SK-N-MC (cell line): ENCODE measurements at regions not wholly inside any gene's neighbourhood (a gene's known extent, or its start where the extent isn't known, plus 50 kb on each side); places are given as distances from the start of the nearest gene placed in this dataset.

Source experiments
- DNase-seq: peaks from one replicate; pipeline ENCODE4 v3.0.0-alpha.2; 2011; ENCODE audit warnings: low read depth, low spot score
- H3K27ac ChIP-seq: fragments of 200-600 bp; sonication (generic); 2 replicates; pipeline ENCODE4 v1.5.1; 2016; ENCODE audit warnings: mixed run types
- H3K36me3 ChIP-seq: fragments of 200-600 bp; sonication (generic); 2 replicates; pipeline ENCODE4 v1.6.1; 2017; ENCODE audit warnings: antibody characterized with exemption, low read length, mixed read lengths; ENCODE audit not compliant: insufficient read depth
- H3K4me3 ChIP-seq: fragments of 200-600 bp; sonication (generic); 2 replicates; pipeline ENCODE4 v1.5.1; 2016
- H3K9ac ChIP-seq: fragments of 200-600 bp; sonication (generic); 2 replicates; pipeline ENCODE4 v1.8.0; 2017; ENCODE audit warnings: mixed run types, mixed read lengths; ENCODE audit not compliant: insufficient read length
- H3K9me3 ChIP-seq: fragments of 200-600 bp; sonication (generic); 2 replicates; pipeline ENCODE4 v1.6.1; 2017; ENCODE audit warnings: low read depth, mild to moderate bottlenecking, antibody characterized with exemption, low read length, moderate library complexity, mixed read lengths
- EZH2 ChIP-seq: fragments of 200-600 bp; sonication (generic); IDR thresholded peaks from one replicate; pipeline ENCODE4 v1.6.1; 2017; ENCODE audit warnings: antibody characterized with exemption
- FOXP2 ChIP-seq: optimal IDR thresholded peaks from 2 replicates; pipeline ENCODE3; 2011; ENCODE audit warnings: mild to moderate bottlenecking, moderate library complexity; ENCODE audit not compliant: insufficient read depth; ENCODE audit errors: extremely low read length, control extremely low read depth
- POLR2AphosphoS5 ChIP-seq: IDR thresholded peaks from 2 replicates; pipeline ENCODE4 v1.6.1; 2012; ENCODE audit warnings: mild to moderate bottlenecking, low read depth, low read length, borderline replicate concordance

- no peak for DNase-seq
- no peak overlapping the region for H3K9ac ChIP-seq
- no peak overlapping the region for H3K4me3 ChIP-seq
- TF ChIP-seq POLR2AphosphoS5 (no peak), EZH2 (no peak), FOXP2 (no peak)
- no peak overlapping the region for H3K27ac ChIP-seq
- H3K36me3 ChIP-seq, result no peaks in the 10 kb centered on the region
- no peaks in the 10 kb centered on the region for H3K9me3 ChIP-seq
These were observed 132.8 kb upstream of the SPATS2L start for GRCh38 chr2:200173691-200174090.

DNA sequence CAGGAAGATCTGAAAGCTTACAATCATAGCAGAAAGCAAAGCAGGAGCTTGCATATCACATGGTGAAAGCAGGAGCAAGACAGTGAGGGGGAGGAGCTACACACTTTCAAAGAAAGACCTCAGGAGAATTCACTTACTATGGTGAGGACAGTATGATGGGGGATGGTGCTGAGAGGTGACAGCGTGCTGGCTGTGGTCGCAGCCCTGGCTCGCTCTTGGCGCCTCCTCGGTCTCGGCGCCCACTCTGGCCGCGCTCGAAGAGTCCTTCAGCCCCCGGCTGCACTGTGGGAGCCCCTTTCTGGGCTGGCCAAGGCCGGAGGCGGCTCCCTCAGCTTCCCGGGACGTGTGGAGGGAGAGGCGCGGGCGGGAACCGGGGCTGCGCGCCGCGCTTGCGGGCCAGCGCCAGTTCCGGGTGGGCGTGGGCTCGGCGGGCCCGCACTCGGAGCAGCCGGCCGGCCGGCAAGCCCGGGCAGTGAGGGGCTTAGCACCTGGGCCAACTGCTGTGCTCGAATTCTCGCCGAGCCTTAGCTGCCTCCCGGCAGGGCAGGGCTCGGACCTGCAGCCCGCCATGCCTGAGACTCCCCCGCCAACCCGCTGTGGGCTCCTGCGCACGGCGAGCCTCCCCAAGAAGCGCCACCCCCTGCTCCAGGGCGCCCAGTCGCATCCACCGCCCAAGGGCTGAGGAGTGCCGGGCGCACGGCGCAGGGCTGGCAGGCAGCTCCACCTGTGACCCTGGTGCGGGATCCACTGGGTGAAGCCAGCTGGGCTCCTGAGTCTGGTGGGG, 131.9 kb upstream of the SPATS2L start:
- H3K9me3 ChIP-seq, result no peaks in the 10 kb centered on the region

DNA sequence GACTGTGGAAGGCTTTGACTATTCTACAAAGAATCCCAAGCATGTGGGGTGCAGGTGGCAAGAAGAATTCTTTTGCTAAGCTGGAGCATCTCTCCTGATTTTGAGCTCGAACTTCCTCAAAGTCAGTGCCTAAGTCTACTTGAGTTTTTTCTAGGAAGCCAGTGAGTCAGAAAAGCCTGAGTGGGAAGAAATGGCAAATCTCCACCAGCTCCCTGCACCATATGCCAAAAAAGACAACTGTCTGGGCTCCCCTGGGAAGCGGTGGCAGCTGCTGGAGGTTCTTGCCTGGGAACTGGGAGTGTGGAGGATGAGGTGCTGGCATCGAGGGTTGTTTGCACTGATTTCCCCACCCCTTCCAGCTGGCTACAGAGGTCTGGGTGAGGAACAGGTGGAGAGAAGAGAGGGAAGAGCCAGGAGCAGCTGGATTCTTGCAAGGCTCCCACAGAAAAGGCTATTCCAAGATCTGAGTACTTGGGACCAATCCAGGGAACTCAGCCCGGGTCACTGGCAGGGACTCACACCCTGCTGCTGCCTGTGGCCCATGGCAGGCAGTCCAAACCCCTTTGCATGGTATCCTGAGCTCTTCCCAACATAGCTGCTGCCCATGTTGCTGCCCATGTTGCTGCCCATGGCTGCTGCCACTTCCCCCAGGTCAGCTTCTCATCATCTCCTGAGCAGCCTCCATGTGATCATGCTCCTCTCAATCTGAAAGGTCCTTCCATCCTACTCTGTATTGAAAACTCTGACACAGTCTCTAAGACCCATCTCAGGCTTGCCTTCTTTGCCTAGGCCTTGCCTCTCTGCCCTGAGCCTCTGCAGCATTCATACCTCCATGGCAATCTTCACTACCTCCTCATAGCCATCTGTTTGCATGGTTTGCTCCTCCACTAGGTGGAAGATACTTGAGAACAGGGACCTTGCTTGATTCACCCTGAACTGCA, 128.3 kb upstream of the SPATS2L start:
- TF ChIP-seq EZH2, result no peak
- no peak for TF ChIP-seq FOXP2
- TF ChIP-seq POLR2AphosphoS5, result no peak
- no peaks in the 10 kb centered on the region for H3K9me3 ChIP-seq
- no peak overlapping the region for H3K4me3 ChIP-seq
- DNase-seq, result no peak
- no peak overlapping the region for H3K9ac ChIP-seq
- no peaks in the 10 kb centered on the region for H3K36me3 ChIP-seq
- no peak overlapping the region for H3K27ac ChIP-seq

More for the DNA sequence above, 131.9 kb upstream of the SPATS2L start:
- no peak for DNase-seq
- Histone ChIP-seq H3K9ac (no peak overlapping the region), H3K27ac (no peak overlapping the region), H3K4me3 (no peak overlapping the region), H3K36me3 (no peaks in the 10 kb centered on the region)
- TF ChIP-seq FOXP2 (no peak), POLR2AphosphoS5 (no peak), EZH2 (no peak)

DNA sequence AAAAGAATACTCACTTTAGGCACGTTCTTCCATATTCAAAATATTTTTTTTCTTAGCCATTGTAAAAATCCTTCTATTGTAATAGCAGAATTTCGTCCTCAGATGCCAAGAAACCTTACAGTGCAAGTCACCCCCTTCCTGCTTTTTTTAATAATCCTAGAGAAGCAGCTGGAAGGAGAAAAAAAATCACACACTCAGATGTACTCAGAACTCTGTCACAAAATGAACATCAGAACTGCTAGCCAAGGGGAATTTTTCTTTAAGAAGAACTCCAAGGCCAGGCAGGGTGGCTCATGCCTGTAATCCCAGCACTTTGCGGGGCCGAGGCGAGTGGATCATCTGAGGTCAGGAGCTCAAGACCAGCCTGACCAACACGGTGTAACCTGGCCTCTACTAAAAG, 127.3 kb upstream of the SPATS2L start:
- no peak for TF ChIP-seq POLR2AphosphoS5
- TF ChIP-seq FOXP2, result no peak
- no peak for TF ChIP-seq EZH2
- no peaks in the 10 kb centered on the region for H3K9me3 ChIP-seq
- H3K4me3 ChIP-seq, result no peak overlapping the region
- DNase-seq, result no peak
- no peak overlapping the region for H3K27ac ChIP-seq
- no peak overlapping the region for H3K9ac ChIP-seq
- no peaks in the 10 kb centered on the region for H3K36me3 ChIP-seq

GRCh38 chr2:200180943-200181342, 125.5 kb upstream of the SPATS2L start:
- H3K36me3 ChIP-seq, result no peaks in the 10 kb centered on the region
- no peak for DNase-seq
- H3K9ac ChIP-seq, result no peak overlapping the region

GRCh38 chr2:200181755-200182154, 124.7 kb upstream of the SPATS2L start:
- Histone ChIP-seq H3K9ac (no peak overlapping the region), H3K27ac (no peak overlapping the region), H3K36me3 (no peaks in the 10 kb centered on the region), H3K4me3 (no peak overlapping the region), H3K9me3 (no peaks in the 10 kb centered on the region)
- TF ChIP-seq FOXP2 (no peak), EZH2 (no peak), POLR2AphosphoS5 (no peak)
- no peak for DNase-seq

More at GRCh38 chr2:200180943-200181342, 125.5 kb upstream of the SPATS2L start:
- no peak overlapping the region for H3K4me3 ChIP-seq
- TF ChIP-seq FOXP2, result no peak
- TF ChIP-seq POLR2AphosphoS5, result no peak
- no peak for TF ChIP-seq EZH2
- no peak overlapping the region for H3K27ac ChIP-seq
- no peaks in the 10 kb centered on the region for H3K9me3 ChIP-seq

GRCh38 chr2:200184748-200185627, 121.5 kb upstream of the SPATS2L start:
- Histone ChIP-seq H3K9me3 (no peaks in the 10 kb centered on the region), H3K9ac (no peak overlapping the region), H3K27ac (no peak overlapping the region), H3K36me3 (no peaks in the 10 kb centered on the region), H3K4me3 (no peak overlapping the region)
- DNase-seq, result no peak
- no peak for TF ChIP-seq POLR2AphosphoS5
- TF ChIP-seq EZH2, result no peak
- TF ChIP-seq FOXP2, result no peak

GRCh38 chr2:200185628-200186000, 120.9 kb upstream of the SPATS2L start:
- no peak for DNase-seq
- TF ChIP-seq FOXP2, result no peak
- no peak for TF ChIP-seq POLR2AphosphoS5
- no peak for TF ChIP-seq EZH2
- no peak overlapping the region for H3K27ac ChIP-seq
- H3K4me3 ChIP-seq, result no peak overlapping the region
- H3K36me3 ChIP-seq, result no peaks in the 10 kb centered on the region
- no peak overlapping the region for H3K9ac ChIP-seq
- no peaks in the 10 kb centered on the region for H3K9me3 ChIP-seq
